ENCODE measurements at regions not wholly inside any gene's neighbourhood (a gene's known extent, or its start where the extent isn't known, plus 50 kb on each side); places are given as distances from the start of the nearest gene placed in this dataset.

- no peak for TF ChIP-seq MTA1 (CRISPR knock-in tag; IDR thresholded peaks at IDR 0.05; ENCODE audit: borderline replicate concordance)
Observed at GRCh38 chr16:82260212-82260795, 90.3 kb upstream of the MPHOSPH6 start (continued).

DNA sequence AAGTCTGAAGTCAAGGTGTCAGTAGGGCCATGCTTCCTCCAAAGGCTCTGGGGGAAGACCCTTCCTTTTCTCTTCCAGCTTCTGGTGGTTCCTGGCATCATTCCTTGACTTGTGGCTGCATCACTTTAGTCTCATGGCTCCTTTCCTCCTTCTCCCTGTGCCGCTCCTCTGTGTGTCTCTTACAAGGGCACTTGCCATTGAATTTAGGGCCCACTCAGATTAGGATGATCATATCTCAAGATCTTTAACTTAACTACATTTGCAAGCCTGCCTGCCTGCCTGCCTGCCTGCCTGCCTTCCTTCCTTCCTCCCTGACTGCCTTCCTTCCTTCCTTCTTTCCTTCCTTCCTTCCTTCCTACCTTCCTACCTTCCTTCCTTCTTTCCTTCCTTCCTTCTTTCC is 89.7 kb upstream of the MPHOSPH6 start:
- Histone ChIP-seq H3K27me3 (ENCODE audit: control insufficient read depth in 1 of 2, insufficient read depth in 2 of 2, low read length in 2 of 2) (peaks cover 0 to 10% of the 10 kb centered on the region in 2 experiments; a peak in 1 of 5 replicates), H3K27ac (ENCODE audit: extremely low read length, insufficient read depth, low read length) (no peak overlapping the region), H4K20me1 (ENCODE audit: insufficient read depth, low read length) (no peaks in the 10 kb centered on the region), H3K4me2 (ENCODE audit: low read depth, low read length) (no peak overlapping the region), H3K36me3 (replicated peaks in 1 of 2; ENCODE audit: control insufficient read depth in 1 of 2, insufficient read depth in 2 of 2, low read length in 2 of 2) (no peaks in the 10 kb centered on the region), H3K9ac (ENCODE audit: insufficient read depth, low read depth, low read length) (no peak overlapping the region), H3K4me1 (ENCODE audit: insufficient read depth, low read length) (peaks cover 9% of the 10 kb centered on the region), H3K4me3 (replicated peaks in 1 of 3; ENCODE audit: insufficient read depth in 1 of 3, low read depth in 2 of 3, low read length in 3 of 3) (no peak overlapping the region), H3K79me2 (ENCODE audit: insufficient read depth, low read length) (no peaks in the 10 kb centered on the region), H2AFZ (ENCODE audit: low read length) (no peak overlapping the region), H3K9me3 (ENCODE audit: low read length) (no peaks in the 10 kb centered on the region)
- TF ChIP-seq NFIB (CRISPR knock-in tag; IDR thresholded peaks at IDR 0.05; ENCODE audit: borderline replicate concordance): no peak
- TF ChIP-seq SIN3A (IDR thresholded peaks at IDR 0.05; ENCODE audit: borderline replicate concordance, low read depth, low read length): no peak
- no peak for TF ChIP-seq MED1 (CRISPR knock-in tag; IDR thresholded peaks at IDR 0.05)
- TF ChIP-seq SAFB2 (CRISPR knock-in tag; IDR thresholded peaks at IDR 0.05; ENCODE audit: borderline replicate concordance, low read depth): no peak
- WGBS (ENCODE audit: low lambda C conversion rate): 5% methylated on average over 1 of the region's 1 CpG
- BruUV-seq (replicated peaks): no TSS peak
- FAIRE-seq (no peak), DNase-seq (ENCODE audit: low spot score) (no peak), ATAC-seq (no peak)
- ChIA-PET POLR2A (no interaction called here), CTCF (ENCODE audit: low intra/inter-chr PET ratio, low total read pairs) (no interaction called here)
- in situ Hi-C loops (cut with HindIII; ENCODE audit: extremely low pct_ligation_motif_present, low pct_unique_long_range_greater_than_20kb): loop anchor here (5.0 to 25.0 kb wide), 4 partner anchors 203 to 953 kb away; no protein-coding TSS in a partner anchor
- intact Hi-C loops (cut with micrococcal nuclease; ENCODE audit: unreplicated experiment): no loop called here

DNA sequence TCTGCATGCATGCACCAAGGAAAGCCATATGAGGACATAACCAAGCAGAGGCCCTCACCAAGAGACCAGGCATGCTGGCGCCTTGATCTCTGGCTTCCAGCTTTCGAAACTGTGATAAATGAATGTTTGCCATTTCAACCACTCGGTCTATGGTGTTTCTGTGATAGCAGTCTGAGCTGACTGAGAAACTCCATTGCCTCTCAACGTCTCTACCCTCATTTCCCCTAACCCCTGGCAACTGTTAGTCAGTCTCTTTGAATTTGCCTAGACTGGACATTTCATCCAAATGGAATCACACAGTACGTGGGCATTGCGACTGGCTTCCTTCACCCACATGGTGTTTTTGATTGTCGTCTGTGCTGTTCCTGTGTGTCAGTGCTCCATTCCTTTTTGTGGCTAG is 88.0 kb upstream of the MPHOSPH6 start:
- WGBS (ENCODE audit: low lambda C conversion rate): 40% methylated on average over 7 of the region's 7 CpGs
- no TSS peak for BruUV-seq (replicated peaks)
- Histone ChIP-seq H3K4me3 (replicated peaks in 1 of 3; ENCODE audit: insufficient read depth in 1 of 3, low read depth in 2 of 3, low read length in 3 of 3) (no peak overlapping the region), H3K36me3 (replicated peaks in 1 of 2; ENCODE audit: control insufficient read depth in 1 of 2, insufficient read depth in 2 of 2, low read length in 2 of 2) (no peaks in the 10 kb centered on the region), H3K27me3 (ENCODE audit: control insufficient read depth in 1 of 2, insufficient read depth in 2 of 2, low read length in 2 of 2) (peaks cover 0 to 16% of the 10 kb centered on the region in 2 experiments; a peak in 1 of 5 replicates), H3K79me2 (ENCODE audit: insufficient read depth, low read length) (no peaks in the 10 kb centered on the region), H2AFZ (ENCODE audit: low read length) (no peak overlapping the region), H3K9me3 (ENCODE audit: low read length) (no peaks in the 10 kb centered on the region), H3K4me2 (ENCODE audit: low read depth, low read length) (no peak overlapping the region), H4K20me1 (ENCODE audit: insufficient read depth, low read length) (no peaks in the 10 kb centered on the region), H3K27ac (ENCODE audit: extremely low read length, insufficient read depth, low read length) (no peak overlapping the region), H3K4me1 (ENCODE audit: insufficient read depth, low read length) (no peaks in the 10 kb centered on the region), H3K9ac (ENCODE audit: insufficient read depth, low read depth, low read length) (no peak overlapping the region)
- no peak for TF ChIP-seq ZNF839 (CRISPR knock-in tag; IDR thresholded peaks at IDR 0.05; ENCODE audit: borderline replicate concordance)
- TF ChIP-seq ZKSCAN5 (CRISPR knock-in tag; IDR thresholded peaks at IDR 0.05): no peak
- no peak for TF ChIP-seq FOXJ3 (CRISPR knock-in tag; IDR thresholded peaks at IDR 0.05; ENCODE audit: borderline replicate concordance)
- CTCF ChIA-PET (ENCODE audit: low intra/inter-chr PET ratio, low total read pairs): no interaction called here
- FAIRE-seq: no peak
- in situ Hi-C loops (cut with HindIII; ENCODE audit: extremely low pct_ligation_motif_present, low pct_unique_long_range_greater_than_20kb): loop anchor here (25.0 kb wide), 2 partner anchors 204 to 954 kb away; no protein-coding TSS in a partner anchor
- ATAC-seq: no peak
- POLR2A ChIA-PET: no interaction called here
- intact Hi-C loops (cut with micrococcal nuclease; ENCODE audit: unreplicated experiment): no loop called here
- DNase-seq (ENCODE audit: low spot score): no peak
